Fibroblast of lung (primary cell): ENCODE measurements at regions not wholly inside any gene's neighbourhood (a gene's known extent, or its start where the extent isn't known, plus 50 kb on each side); places are given as distances from the start of the nearest gene placed in this dataset.

Source experiments
- DNase-seq, 2 donors: peaks; one replicate each; pipeline versions ENCODE4 v3.0.0 to v3.0.0-alpha.2; 2010; ENCODE audit warnings: low read depth in 2 of 2
- H2AFZ ChIP-seq: 2 replicates; pipeline ENCODE4 v1.5.1; 2012; ENCODE audit warnings: low read length, control low read depth, inconsistent platforms
- H3K27ac ChIP-seq: 2 replicates; pipeline ENCODE4 v1.5.1; 2011; ENCODE audit warnings: low read length, control low read depth; ENCODE audit not compliant: insufficient read depth
- H3K27me3 ChIP-seq: 2 replicates; pipeline ENCODE4 v1.5.1; 2011; ENCODE audit warnings: mild to moderate bottlenecking, low read length; ENCODE audit not compliant: control insufficient read depth, insufficient read depth
- H3K36me3 ChIP-seq: 2 replicates; pipeline ENCODE4 v1.5.1; 2011; ENCODE audit warnings: low read length; ENCODE audit not compliant: control insufficient read depth, insufficient read depth
- H3K4me1 ChIP-seq: 2 replicates; pipeline ENCODE4 v1.5.1; 2011; ENCODE audit warnings: low read length; ENCODE audit not compliant: control insufficient read depth, insufficient read depth; ENCODE audit errors: extremely low read depth
- H3K4me2 ChIP-seq: 2 replicates; pipeline ENCODE4 v1.5.1; 2011; ENCODE audit warnings: low read length, control low read depth; ENCODE audit not compliant: insufficient read depth; ENCODE audit errors: extremely low read depth
- H3K4me3 ChIP-seq, 4 experiments: fragments of 200-600 bp in 1 of 4; sonication (generic) in 1 of 4; replicated peaks in 1 of 4; 2 replicates each; pipeline ENCODE4 v1.5.1; 2011 to 2016; ENCODE audit warnings: low read length in 4 of 4, low read depth in 3 of 4, mild to moderate bottlenecking in 3 of 4, control low read depth in 2 of 4, inconsistent platforms in 1 of 4, mixed read lengths in 1 of 4; ENCODE audit not compliant: insufficient read depth in 1 of 4; ENCODE audit errors: control extremely low read depth in 1 of 4
- H3K79me2 ChIP-seq: 2 replicates; pipeline ENCODE4 v1.5.1; 2012; ENCODE audit warnings: mild to moderate bottlenecking, low read length, inconsistent platforms; ENCODE audit not compliant: control insufficient read depth, insufficient read depth
- H3K9ac ChIP-seq: 2 replicates; pipeline ENCODE4 v1.5.1; 2011; ENCODE audit warnings: mild to moderate bottlenecking, low read length, control low read depth; ENCODE audit not compliant: insufficient read depth
- H3K9me3 ChIP-seq: 2 replicates; pipeline ENCODE4 v1.5.1; 2012; ENCODE audit warnings: low read depth, low read length; ENCODE audit not compliant: control insufficient read depth, insufficient read depth
- H4K20me1 ChIP-seq: 2 replicates; pipeline ENCODE4 v1.5.1; 2011; ENCODE audit warnings: low read length; ENCODE audit not compliant: control insufficient read depth, insufficient read depth; ENCODE audit errors: extremely low read depth
- CTCF ChIP-seq, 2 donors: IDR thresholded peaks in 1 of 2; conservative IDR thresholded peaks in 1 of 2; 1 replicate in 1 of 2; 2 replicates in 1 of 2; pipeline ENCODE4 v1.5.1; 2011 to 2012; ENCODE audit warnings: low read length in 2 of 2, control low read depth in 1 of 2, inconsistent platforms in 1 of 2, low read depth in 1 of 2, mild to moderate bottlenecking in 1 of 2
- EZH2 ChIP-seq: IDR thresholded peaks from 2 replicates; pipeline ENCODE4 v1.5.1; 2012; ENCODE audit warnings: low read length, control low read depth, mild to moderate bottlenecking; ENCODE audit errors: missing control alignments

- Histone ChIP-seq H3K9me3 (no peaks in the 10 kb centered on the region), H3K36me3 (no peaks in the 10 kb centered on the region), H3K9ac (no peak overlapping the region), H4K20me1 (no peaks in the 10 kb centered on the region), H3K27me3 (no peaks in the 10 kb centered on the region), H3K79me2 (no peaks in the 10 kb centered on the region), H3K4me2 (no peak overlapping the region), H2AFZ (no peak overlapping the region), H3K27ac (no peak overlapping the region), H3K4me3 (no peak overlapping the region), H3K4me1 (no peaks in the 10 kb centered on the region)
- TF ChIP-seq EZH2, result no peak
- TF ChIP-seq CTCF (conservative IDR thresholded peaks at IDR 0.05 in 1 of 2, IDR thresholded peaks at IDR 0.05 in 1 of 2; ENCODE audit: low read depth in 1 of 2, low read length in 2 of 2), result no peak
- no peak for DNase-seq
Observed at GRCh38 chr20:40390654-40391053, 298.4 kb downstream of the MAFB start.

- no peaks in the 10 kb centered on the region for H3K36me3 ChIP-seq
- H3K4me3 ChIP-seq, result no peak overlapping the region
- H3K9me3 ChIP-seq, result no peaks in the 10 kb centered on the region
- no peak overlapping the region for H2AFZ ChIP-seq
- H3K4me1 ChIP-seq, result no peaks in the 10 kb centered on the region
- no peak overlapping the region for H3K4me2 ChIP-seq
- H3K27me3 ChIP-seq, result no peaks in the 10 kb centered on the region
- no peak for DNase-seq
- H3K27ac ChIP-seq, result no peak overlapping the region
- no peaks in the 10 kb centered on the region for H4K20me1 ChIP-seq
- H3K79me2 ChIP-seq, result no peaks in the 10 kb centered on the region
- TF ChIP-seq EZH2 (no peak), CTCF (conservative IDR thresholded peaks at IDR 0.05 in 1 of 2, IDR thresholded peaks at IDR 0.05 in 1 of 2; ENCODE audit: low read depth in 1 of 2, low read length in 2 of 2) (no peak)
- H3K9ac ChIP-seq, result no peak overlapping the region
Observed at GRCh38 chr20:40370800-40371199, 318.2 kb downstream of the MAFB start.

GRCh38 chr20:40368876-40369275 is 320.2 kb downstream of the MAFB start:
- H3K27me3 ChIP-seq, result no peaks in the 10 kb centered on the region
- H3K27ac ChIP-seq, result no peak overlapping the region
- H4K20me1 ChIP-seq, result no peaks in the 10 kb centered on the region
- TF ChIP-seq EZH2, result no peak
- no peak for TF ChIP-seq CTCF (conservative IDR thresholded peaks at IDR 0.05 in 1 of 2, IDR thresholded peaks at IDR 0.05 in 1 of 2; ENCODE audit: low read depth in 1 of 2, low read length in 2 of 2)
- H3K9ac ChIP-seq, result no peak overlapping the region
- no peaks in the 10 kb centered on the region for H3K79me2 ChIP-seq
- no peaks in the 10 kb centered on the region for H3K4me1 ChIP-seq
- H3K36me3 ChIP-seq, result no peaks in the 10 kb centered on the region
- no peak for DNase-seq
- H3K4me3 ChIP-seq, result no peak overlapping the region
- H3K4me2 ChIP-seq, result no peak overlapping the region
- no peak overlapping the region for H2AFZ ChIP-seq
- no peaks in the 10 kb centered on the region for H3K9me3 ChIP-seq
